Activated CD8-positive, alpha-beta T cell treated with anti-CD3 and anti-CD28 coated beads for 36 hours (primary cell): ENCODE measurements at regions not wholly inside any gene's neighbourhood (a gene's known extent, or its start where the extent isn't known, plus 50 kb on each side); places are given as distances from the start of the nearest gene placed in this dataset.

ENCODE experiments used
- ATAC-seq: fragments of 200-7000 bp; cut with Tn5 transposase; one replicate; pipeline ENCODE4 v1.10.0; 2021; ENCODE audit warnings: mild to moderate bottlenecking, moderate library complexity
- CTCF ChIA-PET: fragments of 350-600 bp; sonication (Branson Sonifier 250); formaldehyde crosslinking; loops from one replicate; lab custom pipeline; 2021; ENCODE audit warnings: antibody characterized with exemption; lab: Charles Lee
- POLR2A ChIA-PET: fragments of 350-600 bp; sonication (Branson Sonifier 250); formaldehyde crosslinking; loops from one replicate; lab custom pipeline; 2021; ENCODE audit warnings: antibody characterized with exemption; lab: Charles Lee
- DNase-seq: peaks from one replicate; pipeline ENCODE4 v3.0.0-alpha.2; 2020
- H3K27ac Mint-ChIP-seq: one replicate; pipeline ENCODE4 v1.8.0; 2021; ENCODE audit warnings: mild to moderate bottlenecking, mixed read lengths
- H3K27me3 Mint-ChIP-seq: one replicate; pipeline ENCODE4 v1.8.0; 2021; ENCODE audit warnings: mixed read lengths
- H3K36me3 Mint-ChIP-seq: one replicate; pipeline ENCODE4 v1.8.0; 2021; ENCODE audit warnings: low read depth, mixed read lengths
- H3K4me1 Mint-ChIP-seq: one replicate; pipeline ENCODE4 v1.8.0; 2021; ENCODE audit warnings: low read depth, mixed read lengths
- H3K4me3 Mint-ChIP-seq: one replicate; pipeline ENCODE4 v1.8.0; 2021; ENCODE audit warnings: mild to moderate bottlenecking, moderate library complexity, mixed read lengths
- H3K9me3 Mint-ChIP-seq: one replicate; pipeline ENCODE4 v1.8.0; 2021; ENCODE audit warnings: mixed read lengths
- intact Hi-C: fragments of 100-400 bp; cut with micrococcal nuclease; formaldehyde crosslinking; loops from one replicate; pipeline ENCODE4 v1.10.0; 2022
- TF ChIP-seq, protein P1 (sequence below): fragments of 200-600 bp; IDR thresholded peaks from one replicate; pipeline ENCODE4 v1.8.0; 2022; ENCODE audit warnings: antibody characterized with exemption, mild to moderate bottlenecking

DNA sequence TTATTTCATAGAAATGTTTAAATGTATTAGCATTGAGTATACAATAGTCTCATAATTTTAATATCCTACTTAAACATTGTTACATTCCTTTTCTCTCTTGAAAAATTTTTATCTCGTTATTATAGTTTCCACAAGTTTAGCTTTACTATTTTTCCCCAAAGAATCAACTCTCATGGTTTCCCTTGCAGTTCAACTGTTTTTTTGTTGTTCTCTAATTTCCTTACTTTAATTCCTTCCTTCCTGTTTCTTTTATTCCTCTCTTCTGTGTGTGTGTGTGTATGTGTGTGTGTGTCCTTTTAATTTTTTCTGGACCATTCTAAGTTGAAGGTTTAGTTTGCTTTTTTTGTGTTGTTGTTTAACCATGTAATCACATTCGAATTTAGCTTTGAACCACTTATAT is 171.1 kb downstream of the GASK1B start:
- no peaks in the 10 kb centered on the region for H3K4me1 Mint-ChIP-seq
- intact Hi-C loops = no loop called here
- ChIA-PET POLR2A (no interaction called here), CTCF (no interaction called here)
- no peak overlapping the region for H3K4me3 Mint-ChIP-seq
- DNase-seq = no peak
- TF ChIP-seq, protein P1, sequence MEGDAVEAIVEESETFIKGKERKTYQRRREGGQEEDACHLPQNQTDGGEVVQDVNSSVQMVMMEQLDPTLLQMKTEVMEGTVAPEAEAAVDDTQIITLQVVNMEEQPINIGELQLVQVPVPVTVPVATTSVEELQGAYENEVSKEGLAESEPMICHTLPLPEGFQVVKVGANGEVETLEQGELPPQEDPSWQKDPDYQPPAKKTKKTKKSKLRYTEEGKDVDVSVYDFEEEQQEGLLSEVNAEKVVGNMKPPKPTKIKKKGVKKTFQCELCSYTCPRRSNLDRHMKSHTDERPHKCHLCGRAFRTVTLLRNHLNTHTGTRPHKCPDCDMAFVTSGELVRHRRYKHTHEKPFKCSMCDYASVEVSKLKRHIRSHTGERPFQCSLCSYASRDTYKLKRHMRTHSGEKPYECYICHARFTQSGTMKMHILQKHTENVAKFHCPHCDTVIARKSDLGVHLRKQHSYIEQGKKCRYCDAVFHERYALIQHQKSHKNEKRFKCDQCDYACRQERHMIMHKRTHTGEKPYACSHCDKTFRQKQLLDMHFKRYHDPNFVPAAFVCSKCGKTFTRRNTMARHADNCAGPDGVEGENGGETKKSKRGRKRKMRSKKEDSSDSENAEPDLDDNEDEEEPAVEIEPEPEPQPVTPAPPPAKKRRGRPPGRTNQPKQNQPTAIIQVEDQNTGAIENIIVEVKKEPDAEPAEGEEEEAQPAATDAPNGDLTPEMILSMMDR = no peak
- no peaks in the 10 kb centered on the region for H3K27me3 Mint-ChIP-seq
- H3K36me3 Mint-ChIP-seq = no peaks in the 10 kb centered on the region
- ATAC-seq = no peak
- H3K9me3 Mint-ChIP-seq = no peaks in the 10 kb centered on the region
- no peak overlapping the region for H3K27ac Mint-ChIP-seq

DNA sequence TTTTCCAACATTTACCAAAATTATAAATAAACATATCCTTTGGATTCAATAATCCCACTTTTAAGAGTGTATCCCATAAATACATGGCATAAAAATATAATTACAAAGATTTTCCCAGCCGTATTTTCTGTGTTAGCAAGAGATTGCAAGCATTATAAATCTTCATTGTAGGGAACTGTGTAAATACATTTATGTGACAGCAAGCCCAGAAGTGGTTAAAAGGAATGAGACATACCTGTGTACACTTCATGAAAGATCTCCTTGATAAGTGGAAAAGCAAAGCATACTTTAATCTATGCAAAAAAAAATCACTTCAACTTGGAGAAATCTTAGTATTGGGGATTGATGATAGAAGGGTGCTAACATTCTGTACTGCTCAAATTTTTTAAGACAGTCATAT is 173.1 kb downstream of the GASK1B start:
- H3K4me3 Mint-ChIP-seq = no peak overlapping the region
- intact Hi-C loops = no loop called here
- no peaks in the 10 kb centered on the region for H3K27me3 Mint-ChIP-seq
- DNase-seq (no peak), ATAC-seq (no peak)
- no peaks in the 10 kb centered on the region for H3K4me1 Mint-ChIP-seq
- TF ChIP-seq, protein P1 = no peak
- CTCF ChIA-PET = no interaction called here
- POLR2A ChIA-PET = no interaction called here
- H3K36me3 Mint-ChIP-seq = no peaks in the 10 kb centered on the region
- H3K27ac Mint-ChIP-seq = no peak overlapping the region
- no peaks in the 10 kb centered on the region for H3K9me3 Mint-ChIP-seq

DNA sequence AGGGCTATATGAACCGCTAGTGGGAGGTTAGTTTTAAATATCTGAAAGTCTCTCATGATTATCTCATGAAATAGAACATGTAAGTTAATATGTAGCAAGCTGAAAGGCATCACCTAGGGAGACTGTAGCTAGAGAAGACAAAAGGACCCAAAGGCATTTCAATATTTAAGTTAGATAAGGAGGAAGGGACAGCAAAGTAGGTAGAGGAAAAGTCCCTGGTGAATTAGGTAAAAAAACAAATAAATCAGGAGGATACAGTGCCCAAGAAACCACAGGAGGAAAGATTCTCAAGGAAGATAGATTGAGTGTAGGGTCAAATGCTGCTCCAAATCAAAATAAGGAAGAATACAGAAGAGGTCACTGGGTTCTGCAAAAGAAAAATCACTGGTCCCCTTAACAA is 175.5 kb downstream of the GASK1B start:
- Mint-ChIP-seq H3K9me3 (no peaks in the 10 kb centered on the region), H3K4me1 (peaks cover 2% of the 10 kb centered on the region), H3K4me3 (no peak overlapping the region), H3K36me3 (no peaks in the 10 kb centered on the region), H3K27ac (no peak overlapping the region), H3K27me3 (no peaks in the 10 kb centered on the region)
- CTCF ChIA-PET = interaction anchor here (0.6 kb wide), 1 partner anchor 36 kb away, joined by 3 read pairs; no protein-coding TSS in a partner anchor
- intact Hi-C loops = no loop called here
- no peak for ATAC-seq
- no peak for DNase-seq
- POLR2A ChIA-PET = no interaction called here
- TF ChIP-seq, protein P1 = no peak

GRCh38 chr4:157996061-157997028 is 176.5 kb downstream of the GASK1B start:
- POLR2A ChIA-PET = no interaction called here
- intact Hi-C loops = no loop called here
- no peak overlapping the region for H3K4me3 Mint-ChIP-seq

More at GRCh38 chr4:157996061-157997028, 176.5 kb downstream of the GASK1B start:
- no peak for ATAC-seq
- DNase-seq = no peak
- Mint-ChIP-seq H3K4me1 (peaks cover 3% of the 10 kb centered on the region), H3K9me3 (no peaks in the 10 kb centered on the region), H3K27me3 (no peaks in the 10 kb centered on the region), H3K36me3 (no peaks in the 10 kb centered on the region), H3K27ac (no peak overlapping the region)
- CTCF ChIA-PET = interaction anchor here (0.6 to 0.7 kb wide), 2 partner anchors 37 to 459 kb away, joined by 3 read pairs; no protein-coding TSS in a partner anchor
- TF ChIP-seq, protein P1 = no peak
